Ovary (tissue), 3 donors: ENCODE measurements at regions not wholly inside any gene's neighbourhood (a gene's known extent, or its start where the extent isn't known, plus 50 kb on each side); places are given as distances from the start of the nearest gene placed in this dataset.

ENCODE experiments used
- CTCF ChIP-seq, 3 donors: fragments of 450-650 bp in 2 of 3; fragments of 200-600 bp in 1 of 3; IDR thresholded peaks; one replicate each; pipeline versions ENCODE4 v1.5.1 to v1.8.0; 2016 to 2022; ENCODE audit warnings: antibody characterized with exemption in 3 of 3, mild to moderate bottlenecking in 1 of 3
- EP300 ChIP-seq: sonication (generic); formaldehyde crosslinking; IDR thresholded peaks from one replicate; pipeline ENCODE4 v1.6.1; 2017; ENCODE audit warnings: antibody characterized with exemption
- POLR2A ChIP-seq: fragments of 450-650 bp; IDR thresholded peaks from one replicate; pipeline ENCODE4 v1.6.1; 2017; ENCODE audit warnings: antibody characterized with exemption, mild to moderate bottlenecking, moderate library complexity
- donor health status: DM: no; HTN: no; CAD: no.

- TF ChIP-seq POLR2A: no peak
- no peak for TF ChIP-seq CTCF (IDR thresholded peaks at IDR 0.05)
- no peak for TF ChIP-seq EP300
These were observed 140.3 kb upstream of the DDX18 start for GRCh38 chr2:117674172-117674571.
